ENCODE measurements at regions not wholly inside any gene's neighbourhood (a gene's known extent, or its start where the extent isn't known, plus 50 kb on each side); places are given as distances from the start of the nearest gene placed in this dataset.

DNA sequence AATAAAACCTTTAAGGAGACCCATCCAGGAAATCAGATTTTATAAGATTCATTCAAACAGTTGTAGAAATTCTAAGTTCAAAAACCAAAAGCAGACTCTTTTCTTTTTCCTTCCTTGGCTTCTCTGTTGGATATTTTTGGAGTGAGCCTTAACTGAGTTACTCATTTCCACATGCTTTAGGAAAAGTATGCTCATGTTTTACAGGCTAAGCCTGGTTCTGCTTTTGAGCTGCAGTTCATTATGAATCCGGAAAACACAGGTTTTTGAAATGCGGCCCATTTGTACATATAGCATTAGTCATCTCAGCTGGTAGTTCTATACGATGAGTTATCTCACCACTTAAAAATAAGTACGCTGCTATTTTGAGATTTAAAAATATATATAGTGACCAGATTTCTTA lies 156.6 kb upstream of the DMRT1 start:
- TF ChIP-seq EZH2 (IDR thresholded peaks at IDR 0.05; ENCODE audit: borderline replicate concordance, low read depth, low read length, severe bottlenecking) = no peak
- TF ChIP-seq, protein P1, sequence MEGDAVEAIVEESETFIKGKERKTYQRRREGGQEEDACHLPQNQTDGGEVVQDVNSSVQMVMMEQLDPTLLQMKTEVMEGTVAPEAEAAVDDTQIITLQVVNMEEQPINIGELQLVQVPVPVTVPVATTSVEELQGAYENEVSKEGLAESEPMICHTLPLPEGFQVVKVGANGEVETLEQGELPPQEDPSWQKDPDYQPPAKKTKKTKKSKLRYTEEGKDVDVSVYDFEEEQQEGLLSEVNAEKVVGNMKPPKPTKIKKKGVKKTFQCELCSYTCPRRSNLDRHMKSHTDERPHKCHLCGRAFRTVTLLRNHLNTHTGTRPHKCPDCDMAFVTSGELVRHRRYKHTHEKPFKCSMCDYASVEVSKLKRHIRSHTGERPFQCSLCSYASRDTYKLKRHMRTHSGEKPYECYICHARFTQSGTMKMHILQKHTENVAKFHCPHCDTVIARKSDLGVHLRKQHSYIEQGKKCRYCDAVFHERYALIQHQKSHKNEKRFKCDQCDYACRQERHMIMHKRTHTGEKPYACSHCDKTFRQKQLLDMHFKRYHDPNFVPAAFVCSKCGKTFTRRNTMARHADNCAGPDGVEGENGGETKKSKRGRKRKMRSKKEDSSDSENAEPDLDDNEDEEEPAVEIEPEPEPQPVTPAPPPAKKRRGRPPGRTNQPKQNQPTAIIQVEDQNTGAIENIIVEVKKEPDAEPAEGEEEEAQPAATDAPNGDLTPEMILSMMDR (IDR thresholded peaks at IDR 0.05; ENCODE audit: extremely low read depth in 1 of 2, insufficient read depth in 1 of 2, low read depth in 1 of 2, low read length in 2 of 2) = no peak
- peak; percentile 41 for TF ChIP-seq POLR2AphosphoS5 (IDR thresholded peaks at IDR 0.05; ENCODE audit: insufficient read depth, low read depth, low read length)
- TF ChIP-seq JUN (IDR thresholded peaks at IDR 0.05; ENCODE audit: borderline replicate concordance, insufficient read depth, insufficient read length, low read depth) = peak; percentile 69
- TF ChIP-seq, protein P2, sequence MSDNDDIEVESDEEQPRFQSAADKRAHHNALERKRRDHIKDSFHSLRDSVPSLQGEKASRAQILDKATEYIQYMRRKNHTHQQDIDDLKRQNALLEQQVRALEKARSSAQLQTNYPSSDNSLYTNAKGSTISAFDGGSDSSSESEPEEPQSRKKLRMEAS (IDR thresholded peaks at IDR 0.05; ENCODE audit: insufficient read depth, insufficient read length) = no peak
- TF ChIP-seq POLR2A (IDR thresholded peaks at IDR 0.05; ENCODE audit: low read depth, low read length) = no peak
- no peak for TF ChIP-seq MYC (IDR thresholded peaks at IDR 0.05; ENCODE audit: low read depth, low read length)
- TF ChIP-seq FOS (IDR thresholded peaks at IDR 0.05; ENCODE audit: borderline replicate concordance, insufficient read depth, low read length) = peak; percentile 74

All from endothelial cell of umbilical vein (primary cell).